ENCODE measurements at regions not wholly inside any gene's neighbourhood (a gene's known extent, or its start where the extent isn't known, plus 50 kb on each side); places are given as distances from the start of the nearest gene placed in this dataset.

- H3K4me1 ChIP-seq (ENCODE audit: insufficient read depth, low read length, severe bottlenecking): no peaks in the 10 kb centered on the region
- no peak overlapping the region for H2AFZ ChIP-seq (ENCODE audit: low read length)
- H3K4me2 ChIP-seq (ENCODE audit: low read length): no peak overlapping the region
- no peak for TF ChIP-seq EZH2 (IDR thresholded peaks at IDR 0.05; ENCODE audit: borderline replicate concordance, low read length)
- TF ChIP-seq, protein P1, sequence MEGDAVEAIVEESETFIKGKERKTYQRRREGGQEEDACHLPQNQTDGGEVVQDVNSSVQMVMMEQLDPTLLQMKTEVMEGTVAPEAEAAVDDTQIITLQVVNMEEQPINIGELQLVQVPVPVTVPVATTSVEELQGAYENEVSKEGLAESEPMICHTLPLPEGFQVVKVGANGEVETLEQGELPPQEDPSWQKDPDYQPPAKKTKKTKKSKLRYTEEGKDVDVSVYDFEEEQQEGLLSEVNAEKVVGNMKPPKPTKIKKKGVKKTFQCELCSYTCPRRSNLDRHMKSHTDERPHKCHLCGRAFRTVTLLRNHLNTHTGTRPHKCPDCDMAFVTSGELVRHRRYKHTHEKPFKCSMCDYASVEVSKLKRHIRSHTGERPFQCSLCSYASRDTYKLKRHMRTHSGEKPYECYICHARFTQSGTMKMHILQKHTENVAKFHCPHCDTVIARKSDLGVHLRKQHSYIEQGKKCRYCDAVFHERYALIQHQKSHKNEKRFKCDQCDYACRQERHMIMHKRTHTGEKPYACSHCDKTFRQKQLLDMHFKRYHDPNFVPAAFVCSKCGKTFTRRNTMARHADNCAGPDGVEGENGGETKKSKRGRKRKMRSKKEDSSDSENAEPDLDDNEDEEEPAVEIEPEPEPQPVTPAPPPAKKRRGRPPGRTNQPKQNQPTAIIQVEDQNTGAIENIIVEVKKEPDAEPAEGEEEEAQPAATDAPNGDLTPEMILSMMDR (IDR thresholded peaks at IDR 0.05; ENCODE audit: low read length): no peak
- H3K9me3 ChIP-seq (ENCODE audit: low read length): no peaks in the 10 kb centered on the region
- no peak overlapping the region for H3K9ac ChIP-seq (ENCODE audit: low read length)
- no peaks in the 10 kb centered on the region for H3F3A ChIP-seq (ENCODE audit: insufficient read depth, low read length)
- H3K9me2 ChIP-seq (ENCODE audit: low read depth, low read length): no peaks in the 10 kb centered on the region
- no peak overlapping the region for H3K27ac ChIP-seq (ENCODE audit: low read depth, low read length, poor library complexity, severe bottlenecking)
- H4K20me1 ChIP-seq (ENCODE audit: insufficient read depth, low read length): no peaks in the 10 kb centered on the region
- no peaks in the 10 kb centered on the region for H3K36me3 ChIP-seq (ENCODE audit: insufficient read depth, low read length)
- H3K27me3 ChIP-seq (ENCODE audit: insufficient read depth, low read length): 0 out of 2 replicates have a peak, but pooled peaks cover 4% of the 10 kb centered on the region
- H3K79me2 ChIP-seq (ENCODE audit: insufficient read depth, low read length): no peaks in the 10 kb centered on the region
- no peak overlapping the region for H3K4me3 ChIP-seq (ENCODE audit: low read depth, low read length, poor library complexity, severe bottlenecking)
Observed at GRCh38 chr10:117934477-117934876, 112.3 kb downstream of the RAB11FIP2 start.

- H3K9ac ChIP-seq (ENCODE audit: low read length): no peak overlapping the region
- H3K27ac ChIP-seq (ENCODE audit: low read depth, low read length, poor library complexity, severe bottlenecking): no peak overlapping the region
- H4K20me1 ChIP-seq (ENCODE audit: insufficient read depth, low read length): no peaks in the 10 kb centered on the region
- no peaks in the 10 kb centered on the region for H3K9me2 ChIP-seq (ENCODE audit: low read depth, low read length)
- no peak overlapping the region for H2AFZ ChIP-seq (ENCODE audit: low read length)
- H3K4me3 ChIP-seq (ENCODE audit: low read depth, low read length, poor library complexity, severe bottlenecking): no peak overlapping the region
- no peaks in the 10 kb centered on the region for H3K4me1 ChIP-seq (ENCODE audit: insufficient read depth, low read length, severe bottlenecking)
- H3K36me3 ChIP-seq (ENCODE audit: insufficient read depth, low read length): no peaks in the 10 kb centered on the region
- no peaks in the 10 kb centered on the region for H3K79me2 ChIP-seq (ENCODE audit: insufficient read depth, low read length)
- H3K27me3 ChIP-seq (ENCODE audit: insufficient read depth, low read length): 0 out of 2 replicates have a peak, but pooled peaks cover 1% of the 10 kb centered on the region
- H3K9me3 ChIP-seq (ENCODE audit: low read length): no peaks in the 10 kb centered on the region
- H3F3A ChIP-seq (ENCODE audit: insufficient read depth, low read length): no peaks in the 10 kb centered on the region
- H3K4me2 ChIP-seq (ENCODE audit: low read length): no peak overlapping the region
- TF ChIP-seq, protein P1 (IDR thresholded peaks at IDR 0.05; ENCODE audit: low read length): no peak
- no peak for TF ChIP-seq EZH2 (IDR thresholded peaks at IDR 0.05; ENCODE audit: borderline replicate concordance, low read length)
Observed at GRCh38 chr10:117936141-117936540, 110.6 kb downstream of the RAB11FIP2 start.

- Histone ChIP-seq H3K4me2 (ENCODE audit: low read length) (no peak overlapping the region), H3K79me2 (ENCODE audit: insufficient read depth, low read length) (no peaks in the 10 kb centered on the region), H3K9me2 (ENCODE audit: low read depth, low read length) (no peaks in the 10 kb centered on the region), H3F3A (ENCODE audit: insufficient read depth, low read length) (no peaks in the 10 kb centered on the region), H3K9me3 (ENCODE audit: low read length) (no peaks in the 10 kb centered on the region), H3K27ac (ENCODE audit: low read depth, low read length, poor library complexity, severe bottlenecking) (no peak overlapping the region), H4K20me1 (ENCODE audit: insufficient read depth, low read length) (no peaks in the 10 kb centered on the region), H3K27me3 (ENCODE audit: insufficient read depth, low read length) (no peaks in the 10 kb centered on the region), H3K36me3 (ENCODE audit: insufficient read depth, low read length) (no peaks in the 10 kb centered on the region), H2AFZ (ENCODE audit: low read length) (no peak overlapping the region), H3K4me3 (ENCODE audit: low read depth, low read length, poor library complexity, severe bottlenecking) (no peak overlapping the region), H3K9ac (ENCODE audit: low read length) (no peak overlapping the region), H3K4me1 (ENCODE audit: insufficient read depth, low read length, severe bottlenecking) (no peaks in the 10 kb centered on the region)
- TF ChIP-seq EZH2 (IDR thresholded peaks at IDR 0.05; ENCODE audit: borderline replicate concordance, low read length): no peak
- TF ChIP-seq, protein P1 (IDR thresholded peaks at IDR 0.05; ENCODE audit: low read length): no peak
Observed at GRCh38 chr10:117936566-117936965, 110.2 kb downstream of the RAB11FIP2 start.

Data from OCI-LY1 (cell line).